ENCODE measurements at regions not wholly inside any gene's neighbourhood (a gene's known extent, or its start where the extent isn't known, plus 50 kb on each side); places are given as distances from the start of the nearest gene placed in this dataset.

DNA sequence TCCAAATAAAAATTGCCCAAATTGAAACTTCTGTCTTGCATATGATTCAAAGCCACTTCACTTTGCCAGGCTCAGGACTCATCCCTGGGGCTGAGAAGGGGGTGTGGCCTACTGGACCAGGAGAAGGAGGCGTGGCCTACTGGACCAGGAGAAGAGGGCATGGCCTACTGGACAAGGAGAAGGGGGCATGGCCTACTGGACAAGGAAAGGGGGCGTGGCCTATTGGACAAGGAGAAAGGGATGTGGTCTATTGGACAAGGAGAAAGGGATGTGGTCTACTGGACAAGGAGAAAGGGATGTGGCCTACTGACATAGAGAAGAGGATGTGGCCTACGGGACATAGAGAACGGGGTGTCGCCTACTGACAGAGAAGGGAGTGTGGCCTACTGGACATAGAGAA lies 405.3 kb downstream of the RRAGC start:
- no peak for TF ChIP-seq EZH2phosphoT487 (IDR thresholded peaks at IDR 0.05; ENCODE audit: borderline replicate concordance, low read length)
- TF ChIP-seq, protein P1, sequence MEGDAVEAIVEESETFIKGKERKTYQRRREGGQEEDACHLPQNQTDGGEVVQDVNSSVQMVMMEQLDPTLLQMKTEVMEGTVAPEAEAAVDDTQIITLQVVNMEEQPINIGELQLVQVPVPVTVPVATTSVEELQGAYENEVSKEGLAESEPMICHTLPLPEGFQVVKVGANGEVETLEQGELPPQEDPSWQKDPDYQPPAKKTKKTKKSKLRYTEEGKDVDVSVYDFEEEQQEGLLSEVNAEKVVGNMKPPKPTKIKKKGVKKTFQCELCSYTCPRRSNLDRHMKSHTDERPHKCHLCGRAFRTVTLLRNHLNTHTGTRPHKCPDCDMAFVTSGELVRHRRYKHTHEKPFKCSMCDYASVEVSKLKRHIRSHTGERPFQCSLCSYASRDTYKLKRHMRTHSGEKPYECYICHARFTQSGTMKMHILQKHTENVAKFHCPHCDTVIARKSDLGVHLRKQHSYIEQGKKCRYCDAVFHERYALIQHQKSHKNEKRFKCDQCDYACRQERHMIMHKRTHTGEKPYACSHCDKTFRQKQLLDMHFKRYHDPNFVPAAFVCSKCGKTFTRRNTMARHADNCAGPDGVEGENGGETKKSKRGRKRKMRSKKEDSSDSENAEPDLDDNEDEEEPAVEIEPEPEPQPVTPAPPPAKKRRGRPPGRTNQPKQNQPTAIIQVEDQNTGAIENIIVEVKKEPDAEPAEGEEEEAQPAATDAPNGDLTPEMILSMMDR (IDR thresholded peaks at IDR 0.05; ENCODE audit: low read depth, low read length, poor library complexity, severe bottlenecking): no peak
- Histone ChIP-seq H3K36me3 (ENCODE audit: control insufficient read depth, low read length) (no peaks in the 10 kb centered on the region), H3K27me3 (ENCODE audit: control insufficient read depth, low read length) (no peaks in the 10 kb centered on the region), H3F3A (ENCODE audit: control insufficient read depth, insufficient read depth) (no peaks in the 10 kb centered on the region), H3K9me3 (ENCODE audit: control insufficient read depth, insufficient read depth, low read length) (no peaks in the 10 kb centered on the region), H3K9me2 (replicated peaks; ENCODE audit: control insufficient read depth, low read length) (no peaks in the 10 kb centered on the region), H3K4me3 (ENCODE audit: low read length) (no peak overlapping the region), H4K20me1 (ENCODE audit: control insufficient read depth, insufficient read depth, low read depth, low read length) (no peaks in the 10 kb centered on the region), H3K4me1 (ENCODE audit: control insufficient read depth, low read length) (no peaks in the 10 kb centered on the region), H3K4me2 (ENCODE audit: low read length) (no peak overlapping the region), H3K79me2 (ENCODE audit: control insufficient read depth, low read length) (no peaks in the 10 kb centered on the region), H3K27ac (ENCODE audit: low read depth, low read length) (no peak overlapping the region)

DNA sequence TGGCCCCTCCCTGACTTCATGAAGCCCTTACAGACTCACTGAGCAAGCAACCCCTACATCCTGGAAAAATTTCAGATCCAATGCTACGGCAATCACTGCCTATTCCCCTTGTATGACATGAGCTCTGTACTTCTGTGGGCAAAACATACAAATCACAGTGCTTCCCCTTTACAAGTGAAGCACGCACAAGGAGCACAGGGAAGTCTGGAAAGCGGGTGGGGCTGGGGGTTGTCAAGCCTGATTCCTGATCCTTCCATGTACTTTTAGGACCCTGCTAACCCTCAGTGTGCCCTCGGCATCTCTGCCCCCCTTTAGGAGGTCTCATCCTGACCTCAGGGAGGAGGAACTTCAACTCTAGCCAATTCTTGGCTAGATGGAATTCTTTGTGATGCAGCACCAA lies 405.7 kb upstream of the POU3F1 start:
- H3K4me1 ChIP-seq (ENCODE audit: control insufficient read depth, low read length): no peaks in the 10 kb centered on the region
- TF ChIP-seq, protein P1 (IDR thresholded peaks at IDR 0.05; ENCODE audit: low read depth, low read length, poor library complexity, severe bottlenecking): no peak
- no peaks in the 10 kb centered on the region for H3K9me3 ChIP-seq (ENCODE audit: control insufficient read depth, insufficient read depth, low read length)
- H3K4me2 ChIP-seq (ENCODE audit: low read length): no peak overlapping the region
- no peaks in the 10 kb centered on the region for H4K20me1 ChIP-seq (ENCODE audit: control insufficient read depth, insufficient read depth, low read depth, low read length)
- no peaks in the 10 kb centered on the region for H3K9me2 ChIP-seq (replicated peaks; ENCODE audit: control insufficient read depth, low read length)
- no peaks in the 10 kb centered on the region for H3K27me3 ChIP-seq (ENCODE audit: control insufficient read depth, low read length)
- no peak overlapping the region for H3K27ac ChIP-seq (ENCODE audit: low read depth, low read length)
- H3K79me2 ChIP-seq (ENCODE audit: control insufficient read depth, low read length): no peaks in the 10 kb centered on the region
- no peaks in the 10 kb centered on the region for H3F3A ChIP-seq (ENCODE audit: control insufficient read depth, insufficient read depth)
- H3K4me3 ChIP-seq (ENCODE audit: low read length): no peak overlapping the region
- H3K36me3 ChIP-seq (ENCODE audit: control insufficient read depth, low read length): no peaks in the 10 kb centered on the region

DNA sequence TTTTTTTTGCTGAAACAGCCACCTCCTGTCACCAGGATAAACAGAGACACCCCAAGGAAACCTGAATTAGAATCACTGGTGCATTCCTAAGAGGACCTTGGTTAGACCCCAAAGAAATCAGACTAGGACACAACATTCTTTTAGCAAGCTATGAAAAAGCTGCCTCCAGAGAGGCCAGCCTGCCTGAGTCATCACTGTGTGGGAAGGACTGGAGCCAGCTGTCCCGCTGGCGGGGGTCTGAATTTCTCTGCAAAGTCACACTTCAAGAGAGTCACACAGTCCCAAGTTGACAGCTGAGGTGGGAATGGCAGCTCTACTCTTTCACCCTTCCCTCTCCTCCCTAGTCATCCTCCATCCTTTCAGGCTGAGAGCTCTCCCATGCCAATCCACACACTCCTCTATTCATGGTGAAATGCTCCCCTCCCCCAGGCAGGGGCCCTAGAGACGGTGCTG lies 405.0 kb upstream of the POU3F1 start:
- H3K4me1 ChIP-seq (ENCODE audit: control insufficient read depth, low read length): no peaks in the 10 kb centered on the region
- no peaks in the 10 kb centered on the region for H4K20me1 ChIP-seq (ENCODE audit: control insufficient read depth, insufficient read depth, low read depth, low read length)
- H3K4me2 ChIP-seq (ENCODE audit: low read length): no peak overlapping the region
- H3K27me3 ChIP-seq (ENCODE audit: control insufficient read depth, low read length): no peaks in the 10 kb centered on the region
- H3K9me2 ChIP-seq (replicated peaks; ENCODE audit: control insufficient read depth, low read length): no peaks in the 10 kb centered on the region
- H3K27ac ChIP-seq (ENCODE audit: low read depth, low read length): no peak overlapping the region
- H3K79me2 ChIP-seq (ENCODE audit: control insufficient read depth, low read length): no peaks in the 10 kb centered on the region
- H3K36me3 ChIP-seq (ENCODE audit: control insufficient read depth, low read length): no peaks in the 10 kb centered on the region
- no peaks in the 10 kb centered on the region for H3F3A ChIP-seq (ENCODE audit: control insufficient read depth, insufficient read depth)
- H3K9me3 ChIP-seq (ENCODE audit: control insufficient read depth, insufficient read depth, low read length): no peaks in the 10 kb centered on the region
- TF ChIP-seq, protein P1 (IDR thresholded peaks at IDR 0.05; ENCODE audit: low read depth, low read length, poor library complexity, severe bottlenecking): no peak
- no peak for TF ChIP-seq EZH2phosphoT487 (IDR thresholded peaks at IDR 0.05; ENCODE audit: borderline replicate concordance, low read length)
- H3K4me3 ChIP-seq (ENCODE audit: low read length): no peak overlapping the region

DNA sequence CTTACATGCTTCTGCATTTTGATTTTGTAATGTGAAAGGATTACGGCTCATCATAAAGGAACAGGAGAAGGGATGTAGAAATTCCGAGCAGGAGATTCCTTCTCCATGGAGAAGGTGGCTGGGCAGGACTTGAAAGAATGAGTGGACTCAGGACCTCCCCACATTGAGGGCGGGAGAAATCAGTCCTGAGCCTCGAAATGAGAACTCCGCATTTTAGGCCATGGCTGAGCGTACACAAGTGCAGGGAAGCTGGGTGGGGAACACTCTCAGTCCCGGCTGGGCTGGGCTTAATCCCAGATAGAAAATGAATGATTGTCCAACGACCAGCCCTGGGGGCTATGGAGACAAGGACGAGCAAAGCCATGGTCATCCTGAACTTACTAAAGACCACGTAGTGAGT lies 402.3 kb upstream of the POU3F1 start:
- Histone ChIP-seq H3K27me3 (ENCODE audit: control insufficient read depth, low read length) (no peaks in the 10 kb centered on the region), H3K9me2 (replicated peaks; ENCODE audit: control insufficient read depth, low read length) (no peaks in the 10 kb centered on the region), H3K4me1 (ENCODE audit: control insufficient read depth, low read length) (no peaks in the 10 kb centered on the region), H4K20me1 (ENCODE audit: control insufficient read depth, insufficient read depth, low read depth, low read length) (no peaks in the 10 kb centered on the region), H3F3A (ENCODE audit: control insufficient read depth, insufficient read depth) (no peaks in the 10 kb centered on the region), H3K79me2 (ENCODE audit: control insufficient read depth, low read length) (no peaks in the 10 kb centered on the region), H3K27ac (ENCODE audit: low read depth, low read length) (no peak overlapping the region), H3K4me2 (ENCODE audit: low read length) (no peak overlapping the region), H3K9me3 (ENCODE audit: control insufficient read depth, insufficient read depth, low read length) (no peaks in the 10 kb centered on the region), H3K36me3 (ENCODE audit: control insufficient read depth, low read length) (no peaks in the 10 kb centered on the region), H3K4me3 (ENCODE audit: low read length) (no peak overlapping the region)
- TF ChIP-seq, protein P1 (IDR thresholded peaks at IDR 0.05; ENCODE audit: low read depth, low read length, poor library complexity, severe bottlenecking): no peak
- TF ChIP-seq EZH2phosphoT487 (IDR thresholded peaks at IDR 0.05; ENCODE audit: borderline replicate concordance, low read length): no peak

Data from DOHH2 (cell line).